Mucosa of descending colon (tissue), 3 donors: ENCODE measurements at regions not wholly inside any gene's neighbourhood (a gene's known extent, or its start where the extent isn't known, plus 50 kb on each side); places are given as distances from the start of the nearest gene placed in this dataset.
A peak's percentile ranks its signal among the peaks of the same experiment; 100 is the strongest.

Experiments
- ATAC-seq: fragments of 200-7000 bp; cut with Tn5 transposase; one replicate; pipeline ENCODE4 v1.9.1; 2020; ENCODE audit warnings: mild to moderate bottlenecking, moderate library complexity
- DNase-seq, 3 donors: peaks; one replicate each; pipeline ENCODE4 v3.0.0-alpha.2; 2020
- H3K36me3 ChIP-seq: fragments of 200-600 bp; one replicate; pipeline ENCODE4 v1.8.0; 2021; ENCODE audit warnings: low read depth, mild to moderate bottlenecking
- H3K4me1 ChIP-seq: fragments of 200-600 bp; one replicate; pipeline ENCODE4 v1.8.0; 2021; ENCODE audit warnings: low read depth, mild to moderate bottlenecking
- H3K4me3 ChIP-seq: fragments of 200-600 bp; one replicate; pipeline ENCODE4 v1.8.0; 2021; ENCODE audit warnings: mild to moderate bottlenecking
- H3K9me3 ChIP-seq: fragments of 200-600 bp; one replicate; pipeline ENCODE4 v1.8.0; 2021; ENCODE audit warnings: mild to moderate bottlenecking
- intact Hi-C, 2 donors: fragments of 100-400 bp; cut with DNase I in 1 of 2; cut with micrococcal nuclease in 1 of 2; formaldehyde crosslinking; loops; one replicate each; pipeline versions ENCODE4 v1.11.0 to v1.11.1; 2022; cut with DNase I, micrococcal nuclease
- TF ChIP-seq, protein P1 (sequence below): fragments of 200-600 bp; IDR thresholded peaks from one replicate; pipeline ENCODE4 v1.8.0; 2022; ENCODE audit warnings: antibody characterized with exemption, mild to moderate bottlenecking
- donor health status: DM: no; HTN: no; CAD: no; lungs with moderate emphysema.
- donor health status: DM: no; HTN: no; CAD: no.
- donor health status: DM: no; HTN: yes; CAD: no.

DNA sequence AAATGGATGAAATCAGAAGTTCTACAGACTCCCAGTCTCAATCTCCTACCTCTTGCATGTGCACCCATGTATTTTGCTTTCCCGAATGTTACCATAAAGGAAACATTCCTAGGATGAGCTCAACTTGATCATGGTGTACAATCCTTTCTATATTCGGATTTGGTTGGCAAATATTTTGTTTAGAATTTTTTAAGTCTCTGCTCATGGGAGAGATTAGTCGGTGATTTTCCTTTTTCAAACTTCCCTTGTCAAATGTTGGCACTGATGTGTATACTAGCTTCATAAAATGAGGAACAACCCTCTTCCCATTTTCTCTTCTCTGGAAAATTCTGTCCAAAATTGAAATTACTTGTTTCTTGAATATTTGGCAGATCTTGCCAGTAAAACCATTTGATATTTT lies 317.6 kb upstream of the RASGRP1 start:
- no peak for ATAC-seq
- TF ChIP-seq, protein P1, sequence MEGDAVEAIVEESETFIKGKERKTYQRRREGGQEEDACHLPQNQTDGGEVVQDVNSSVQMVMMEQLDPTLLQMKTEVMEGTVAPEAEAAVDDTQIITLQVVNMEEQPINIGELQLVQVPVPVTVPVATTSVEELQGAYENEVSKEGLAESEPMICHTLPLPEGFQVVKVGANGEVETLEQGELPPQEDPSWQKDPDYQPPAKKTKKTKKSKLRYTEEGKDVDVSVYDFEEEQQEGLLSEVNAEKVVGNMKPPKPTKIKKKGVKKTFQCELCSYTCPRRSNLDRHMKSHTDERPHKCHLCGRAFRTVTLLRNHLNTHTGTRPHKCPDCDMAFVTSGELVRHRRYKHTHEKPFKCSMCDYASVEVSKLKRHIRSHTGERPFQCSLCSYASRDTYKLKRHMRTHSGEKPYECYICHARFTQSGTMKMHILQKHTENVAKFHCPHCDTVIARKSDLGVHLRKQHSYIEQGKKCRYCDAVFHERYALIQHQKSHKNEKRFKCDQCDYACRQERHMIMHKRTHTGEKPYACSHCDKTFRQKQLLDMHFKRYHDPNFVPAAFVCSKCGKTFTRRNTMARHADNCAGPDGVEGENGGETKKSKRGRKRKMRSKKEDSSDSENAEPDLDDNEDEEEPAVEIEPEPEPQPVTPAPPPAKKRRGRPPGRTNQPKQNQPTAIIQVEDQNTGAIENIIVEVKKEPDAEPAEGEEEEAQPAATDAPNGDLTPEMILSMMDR: no peak
- intact Hi-C loops: no loop called here

DNA sequence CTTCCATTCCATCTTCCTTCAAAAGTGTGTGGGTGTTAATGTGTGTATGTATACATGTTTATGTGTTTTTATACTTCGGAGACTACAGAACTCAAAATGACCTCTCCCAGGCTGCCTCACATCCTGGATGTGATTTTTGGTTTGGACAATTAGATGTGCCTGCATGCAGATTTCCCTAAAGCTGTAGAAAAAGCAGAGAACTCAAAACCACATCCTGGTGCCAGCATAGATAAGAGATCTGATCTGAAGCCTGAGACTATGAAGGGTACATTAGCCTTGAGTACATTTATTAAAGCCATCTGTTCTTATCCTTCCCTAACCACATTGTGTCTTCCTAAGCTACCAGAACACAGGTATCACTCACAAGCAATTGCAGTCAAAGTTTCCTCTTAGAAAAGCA lies 319.4 kb upstream of the RASGRP1 start:
- TF ChIP-seq, protein P1: no peak
- Histone ChIP-seq H3K36me3 (no peaks in the 10 kb centered on the region), H3K4me3 (no peak overlapping the region), H3K9me3 (no peaks in the 10 kb centered on the region), H3K4me1 (no peaks in the 10 kb centered on the region)
- DNase-seq (no peak), ATAC-seq (no peak)
- intact Hi-C loops: no loop called here

More for the DNA sequence above, 317.6 kb upstream of the RASGRP1 start:
- Histone ChIP-seq H3K4me3 (no peak overlapping the region), H3K36me3 (no peaks in the 10 kb centered on the region), H3K9me3 (no peaks in the 10 kb centered on the region), H3K4me1 (no peaks in the 10 kb centered on the region)
- DNase-seq: no peak

DNA sequence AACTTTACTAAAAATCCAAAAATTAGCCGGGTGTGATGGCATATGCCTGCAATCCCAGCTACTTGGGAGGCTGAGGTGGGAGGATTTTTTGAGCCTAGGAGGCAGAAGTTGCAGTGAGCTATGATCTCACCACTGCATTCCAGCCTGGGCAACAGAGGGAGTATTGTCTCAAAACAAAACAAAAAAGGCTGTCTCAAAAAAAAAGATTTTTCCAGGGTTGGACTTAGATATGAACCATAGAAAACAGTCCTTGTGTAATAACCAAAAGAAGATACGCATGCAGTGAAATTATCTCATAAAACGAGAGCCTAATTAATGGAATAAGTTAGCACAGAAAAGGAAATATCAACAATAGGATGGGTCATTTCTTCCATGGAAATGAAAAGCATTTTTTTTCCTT lies 320.4 kb upstream of the RASGRP1 start:
- TF ChIP-seq, protein P1: no peak
- Histone ChIP-seq H3K4me3 (no peak overlapping the region), H3K4me1 (no peaks in the 10 kb centered on the region), H3K9me3 (no peaks in the 10 kb centered on the region), H3K36me3 (no peaks in the 10 kb centered on the region)
- no peak for ATAC-seq
- intact Hi-C loops: no loop called here
- no peak for DNase-seq

DNA sequence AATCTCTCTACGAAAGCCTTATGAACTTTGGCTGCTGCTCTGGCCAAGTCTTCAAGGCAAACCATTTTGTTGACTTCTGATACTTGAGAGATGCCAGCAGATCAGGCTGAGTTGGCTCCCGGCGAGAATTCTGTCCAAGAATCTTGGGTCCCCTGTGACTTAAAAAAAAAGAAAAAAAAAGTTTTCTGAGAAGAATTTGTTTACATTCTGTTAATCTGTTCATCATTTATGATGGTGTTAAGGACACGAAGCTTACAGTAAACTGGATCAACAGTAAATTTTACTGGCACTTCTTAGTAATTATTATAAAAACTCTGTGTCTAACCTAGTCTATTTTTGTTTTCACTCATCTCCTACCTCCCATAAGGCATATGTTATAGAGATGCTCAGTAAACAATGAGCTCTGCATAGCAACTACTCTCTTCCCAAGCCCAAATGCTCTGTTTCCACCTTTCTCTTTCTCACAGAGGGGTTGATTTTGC lies 320.9 kb upstream of the RASGRP1 start:
- H3K4me3 ChIP-seq: no peak overlapping the region
- H3K36me3 ChIP-seq: no peaks in the 10 kb centered on the region
- ATAC-seq (no peak), DNase-seq (no peak)
- TF ChIP-seq, protein P1: no peak
- no peaks in the 10 kb centered on the region for H3K9me3 ChIP-seq
- intact Hi-C loops: no loop called here
- no peaks in the 10 kb centered on the region for H3K4me1 ChIP-seq

DNA sequence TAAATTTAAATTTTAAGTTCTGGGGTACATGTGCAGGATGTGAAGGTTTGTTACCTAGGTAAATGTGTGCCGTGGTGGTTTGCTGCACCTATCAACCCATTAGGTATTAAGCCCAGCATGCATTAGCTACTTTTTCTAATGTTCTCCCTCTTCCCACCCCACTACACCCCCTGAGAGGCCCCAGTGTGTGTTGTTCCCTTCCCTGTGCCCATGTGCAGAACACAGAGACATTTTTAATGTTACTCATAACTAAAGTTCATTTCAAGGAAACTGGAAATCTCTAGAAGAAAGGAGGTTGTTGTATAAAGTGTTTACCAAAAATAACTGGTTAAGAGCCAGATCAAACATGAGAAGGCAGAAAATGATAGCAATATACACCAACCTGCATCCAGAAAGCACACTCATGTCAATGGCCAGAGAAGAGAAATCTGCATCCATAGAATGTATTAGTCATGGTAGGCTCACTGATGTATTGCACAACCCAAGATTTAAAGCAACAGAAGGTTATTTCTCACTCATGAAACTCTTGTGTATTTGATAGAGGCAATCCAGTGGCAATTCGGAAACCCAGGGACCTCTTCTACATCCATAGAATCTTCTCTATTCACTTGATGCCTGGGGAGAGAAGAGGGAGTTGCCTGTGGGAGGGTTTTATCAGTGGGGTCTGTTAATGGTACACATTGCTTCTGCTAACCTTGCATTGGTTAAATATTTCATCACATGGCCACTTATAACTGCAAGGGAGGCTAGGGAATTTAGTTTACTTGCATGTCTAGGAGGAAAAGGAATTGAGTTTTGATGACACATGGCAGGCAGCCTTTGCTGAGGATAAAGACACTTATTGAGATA lies 321.9 kb upstream of the RASGRP1 start:
- Histone ChIP-seq H3K4me3 (no peak overlapping the region), H3K9me3 (no peaks in the 10 kb centered on the region), H3K4me1 (no peaks in the 10 kb centered on the region), H3K36me3 (no peaks in the 10 kb centered on the region)
- intact Hi-C loops: no loop called here
- TF ChIP-seq, protein P1: no peak
- peak; percentile 48 for ATAC-seq
- DNase-seq: no peak
